ENCODE measurements at regions not wholly inside any gene's neighbourhood (a gene's known extent, or its start where the extent isn't known, plus 50 kb on each side); places are given as distances from the start of the nearest gene placed in this dataset.

GRCh38 chr5:2133936-2134335 is 251.2 kb upstream of the IRX4 start:
- TF ChIP-seq EZH2phosphoT487 (IDR thresholded peaks at IDR 0.05; ENCODE audit: borderline replicate concordance), result no peak
- no peak for TF ChIP-seq REST (IDR thresholded peaks at IDR 0.05; ENCODE audit: low read depth)

Measured in HCT116 (cell line).